GM19467 (cell line): ENCODE measurements at regions not wholly inside any gene's neighbourhood (a gene's known extent, or its start where the extent isn't known, plus 50 kb on each side); places are given as distances from the start of the nearest gene placed in this dataset.
A peak's percentile ranks its signal among the peaks of the same experiment; 100 is the strongest.

ENCODE experiments used
- ATAC-seq: cut with Tn5 transposase; IDR thresholded peaks from one replicate; pipeline ENCODE4 v1.9.1; 2021; ENCODE audit warnings: mild to moderate bottlenecking, moderate library complexity; ENCODE audit not compliant: unreplicated experiment

GRCh38 chr7:22565315-22565811, 65.4 kb upstream of the STEAP1B start:
- ATAC-seq = no peak

- ATAC-seq = no peak
These were observed 64.6 kb upstream of the STEAP1B start for GRCh38 chr7:22564511-22565045.

GRCh38 chr7:22563621-22564241, 63.7 kb upstream of the STEAP1B start:
- no peak for ATAC-seq

DNA sequence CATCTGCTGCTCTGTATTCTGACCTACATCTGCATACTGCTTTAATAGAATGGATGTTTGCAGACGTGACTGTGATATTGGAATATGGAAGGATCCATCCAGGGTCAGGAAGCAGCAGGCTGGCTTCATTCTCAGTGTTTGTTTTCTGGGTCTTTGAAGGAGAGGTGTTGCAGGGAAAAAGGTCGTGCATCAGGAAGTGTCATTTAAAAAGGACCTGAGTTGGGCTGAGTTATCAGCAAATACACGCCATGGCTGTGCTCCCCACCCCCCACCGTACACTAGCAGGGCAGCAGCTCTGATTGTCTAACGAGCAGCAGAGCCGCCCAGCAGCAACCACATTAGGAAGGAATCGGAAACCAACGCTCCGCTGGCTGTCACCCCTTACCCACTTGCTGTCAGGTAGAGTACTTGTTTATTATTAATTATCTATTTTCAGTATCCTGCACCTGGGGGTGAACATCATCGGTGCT, 63.1 kb upstream of the STEAP1B start:
- peak; percentile 35 for ATAC-seq

GRCh38 chr7:22561895-22562593, 62.1 kb upstream of the STEAP1B start:
- no peak for ATAC-seq

DNA sequence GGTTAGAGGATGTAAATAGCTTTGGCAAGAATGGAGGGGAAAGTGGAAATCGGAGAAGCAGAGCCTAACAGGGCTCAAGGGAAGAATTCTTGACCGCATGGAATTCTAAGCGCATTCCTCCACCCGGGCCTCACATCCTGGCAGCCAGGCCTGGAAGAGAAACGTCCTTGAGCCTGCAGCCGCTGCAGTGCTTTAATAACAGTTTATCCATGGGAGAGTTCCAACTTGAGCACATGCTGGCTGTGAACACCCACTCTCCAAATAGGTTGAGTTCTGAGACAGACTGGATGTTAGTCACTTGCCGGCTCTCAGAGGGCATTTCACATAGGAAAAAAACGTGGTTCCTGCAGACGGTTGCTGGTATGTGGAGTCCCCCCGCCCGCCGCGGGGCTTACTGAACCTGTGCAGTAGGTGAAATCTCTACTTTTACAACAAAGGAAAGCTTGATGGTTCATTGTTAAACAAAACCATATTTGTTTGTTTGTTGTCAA, 61.4 kb upstream of the STEAP1B start:
- no peak for ATAC-seq

DNA sequence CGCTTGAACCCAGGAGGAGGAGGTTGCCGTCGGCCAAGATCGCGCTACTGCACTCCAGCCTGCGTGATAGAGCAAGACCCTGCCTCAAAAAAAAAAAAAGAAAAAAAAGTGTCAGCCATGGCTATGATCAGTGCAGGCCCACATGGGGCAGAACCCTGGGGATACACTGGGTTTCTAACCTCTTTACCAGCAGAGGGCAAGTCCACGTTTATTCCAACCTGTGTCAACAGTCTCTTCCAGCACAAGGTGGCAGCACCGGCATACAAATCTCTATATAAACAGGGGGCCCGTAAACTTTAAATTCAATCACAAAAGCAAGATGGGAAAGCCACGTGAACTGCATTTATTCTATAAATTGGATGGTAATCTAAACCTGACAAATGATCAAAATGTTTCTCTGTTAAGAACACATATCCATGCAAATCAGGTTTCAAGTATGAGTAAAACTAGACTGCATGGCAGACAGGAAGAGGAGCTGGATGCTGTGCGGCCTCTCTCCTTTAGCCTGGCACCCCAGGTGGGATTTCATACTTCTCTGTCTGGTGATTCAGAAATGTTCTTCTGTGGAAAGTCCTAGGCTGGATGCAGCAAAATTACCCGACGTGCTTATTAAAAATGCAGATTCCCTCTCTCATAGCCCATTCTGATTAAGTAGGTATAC, 60.0 kb upstream of the STEAP1B start:
- no peak for ATAC-seq

- no peak for ATAC-seq
These were observed 57.2 kb upstream of the STEAP1B start for GRCh38 chr7:22557167-22557566.

DNA sequence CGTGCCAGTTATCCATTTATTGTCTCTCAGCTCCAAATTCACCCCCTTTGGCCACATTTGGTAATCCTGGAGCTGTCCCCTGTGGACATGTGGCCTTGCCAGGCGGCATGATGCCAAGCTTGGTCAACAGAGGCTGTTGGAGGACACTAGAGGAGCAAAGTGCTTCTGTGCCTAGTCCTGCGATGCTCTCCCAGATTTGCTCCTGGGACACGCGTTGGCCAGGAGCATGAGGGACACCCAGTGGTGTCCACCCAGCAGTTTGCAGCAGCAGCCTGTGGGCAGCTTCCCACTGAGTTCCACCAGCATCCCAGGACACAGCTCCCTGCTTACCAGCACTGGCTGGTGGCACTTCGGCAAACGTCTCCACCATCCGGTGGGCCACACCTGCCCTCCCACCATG, 55.5 kb upstream of the STEAP1B start:
- ATAC-seq = no peak

GRCh38 chr7:22554184-22554583, 54.2 kb upstream of the STEAP1B start:
- ATAC-seq = no peak

DNA sequence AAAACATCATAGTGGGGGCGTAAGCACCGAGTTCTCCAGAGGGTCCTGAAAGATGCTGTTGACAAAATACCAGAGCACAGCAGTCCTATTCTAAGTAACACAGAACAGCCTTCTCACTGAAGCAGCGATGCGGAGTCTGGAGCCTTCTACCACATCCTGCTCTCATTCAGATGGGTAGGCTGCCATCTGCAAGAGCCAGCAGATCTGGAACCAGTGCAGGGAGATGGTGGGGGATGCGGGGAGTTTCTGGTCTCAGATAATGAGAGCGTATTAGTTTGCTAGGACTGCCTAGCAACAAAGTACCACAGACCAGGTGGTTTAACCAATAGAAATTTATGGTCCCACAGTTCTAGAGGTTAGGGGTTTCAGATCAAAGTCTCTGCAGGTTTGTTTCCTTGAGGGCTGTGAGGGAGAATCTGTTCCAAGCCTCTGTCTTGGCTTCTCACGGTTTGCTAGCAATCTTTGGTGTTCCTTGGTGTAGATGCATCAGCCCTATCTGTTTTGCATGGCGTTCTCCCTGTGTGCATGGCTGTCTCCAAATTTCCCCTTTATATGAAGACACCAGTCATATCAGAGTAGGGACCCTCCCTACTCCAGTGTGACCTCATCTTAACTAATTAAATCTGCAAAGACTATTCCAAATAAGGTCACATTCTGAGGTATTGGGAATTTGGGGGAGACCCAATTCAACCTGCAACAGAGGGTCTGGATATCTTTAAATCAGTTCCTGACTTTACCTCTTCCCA, 52.0 kb upstream of the STEAP1B start:
- peak; percentile 71 for ATAC-seq

DNA sequence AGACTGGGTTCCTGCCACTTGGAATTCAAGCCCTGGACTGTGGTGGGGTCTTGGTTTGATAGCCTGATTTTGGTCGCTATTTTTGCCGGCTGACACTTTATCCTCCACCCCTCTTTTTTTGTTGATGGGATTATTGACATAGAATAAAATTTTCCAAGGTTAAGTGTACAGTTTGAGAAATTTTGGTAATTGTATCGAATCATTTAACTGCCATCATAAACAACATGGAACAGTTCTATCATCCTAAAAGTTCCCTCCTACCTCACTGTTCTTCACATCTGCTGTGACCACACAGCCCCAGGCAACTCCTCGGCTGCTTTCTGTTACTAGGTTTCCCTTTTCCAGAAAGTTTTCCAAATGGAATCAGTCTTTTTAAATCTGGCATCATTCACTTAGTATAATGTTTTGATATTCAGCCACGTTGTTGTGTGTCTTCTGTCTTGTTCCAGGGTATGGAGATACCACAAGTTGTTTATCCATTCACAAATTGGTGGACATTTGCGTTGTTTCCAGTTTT, 50.6 kb upstream of the STEAP1B start:
- no peak for ATAC-seq

GRCh38 chr7:22549667-22550513, 49.9 kb upstream of the STEAP1B start:
- no peak for ATAC-seq
